A549 (cell line): ENCODE measurements at regions not wholly inside any gene's neighbourhood (a gene's known extent, or its start where the extent isn't known, plus 50 kb on each side); places are given as distances from the start of the nearest gene placed in this dataset.

Experiments
- CHD2 ChIP-seq: fragments of 150-350 bp; IDR thresholded peaks from 2 replicates; pipeline ENCODE4 v1.6.1; 2014; ENCODE audit warnings: low read length; ENCODE audit not compliant: partially characterized antibody
- CTCF ChIP-seq: fragments of >200 bp; sonication (Bioruptor Twin); formaldehyde crosslinking; IDR thresholded peaks from 3 replicates; pipeline ENCODE4 v1.5.1; 2016
- ELK1 ChIP-seq: fragments of 150-350 bp; IDR thresholded peaks from 2 replicates; pipeline ENCODE4 v1.6.1; 2014; ENCODE audit warnings: low read depth, mild to moderate bottlenecking, low read length
- EP300 ChIP-seq, 2 experiments: fragments of >200 bp; sonication (Bioruptor Twin); formaldehyde crosslinking; IDR thresholded peaks; 2 replicates in 1 of 2; 3 replicates in 1 of 2; pipeline ENCODE4 v1.6.1; 2016 to 2017
- JUN ChIP-seq, 2 experiments: fragments of >200 bp; sonication (Bioruptor Twin); formaldehyde crosslinking; IDR thresholded peaks; 2 replicates in 1 of 2; 3 replicates in 1 of 2; pipeline ENCODE4 v1.6.1; 2016 to 2017
- JUNB ChIP-seq: fragments of >200 bp; sonication (Bioruptor Twin); formaldehyde crosslinking; IDR thresholded peaks from 2 replicates; pipeline ENCODE4 v1.6.1; 2016
- MAZ ChIP-seq: fragments of 150-350 bp; IDR thresholded peaks from 2 replicates; pipeline ENCODE4 v1.6.1; 2014; ENCODE audit warnings: antibody characterized with exemption, low read depth, low read length, borderline replicate concordance
- POLR2A ChIP-seq: IDR thresholded peaks from 2 replicates; pipeline ENCODE4 v1.6.1; 2012; ENCODE audit warnings: mild to moderate bottlenecking, low read length
- POLR2AphosphoS2 ChIP-seq: conservative IDR thresholded peaks from 2 replicates; pipeline ENCODE4 v1.6.1; 2012; ENCODE audit warnings: low read length, improper control_type of control experiment, inconsistent platforms
- RARB ChIP-seq: fragments of 250-450 bp; sonication (Bioruptor Pico); IDR thresholded peaks from 2 replicates; pipeline ENCODE4 v1.8.0; 2021; ENCODE audit warnings: mild to moderate bottlenecking, moderate library complexity
- SMC3 ChIP-seq: fragments of >200 bp; sonication (Bioruptor Twin); formaldehyde crosslinking; IDR thresholded peaks from 3 replicates; pipeline ENCODE4 v1.6.1; 2018; ENCODE audit warnings: inconsistent platforms
- ZNF302 ChIP-seq: fragments of 250-450 bp; sonication (Bioruptor Pico); IDR thresholded peaks from 2 replicates; pipeline ENCODE4 v1.9.0; 2021; ENCODE audit warnings: inconsistent platforms, mild to moderate bottlenecking, moderate library complexity

- TF ChIP-seq EP300 (IDR thresholded peaks at IDR 0.05) (no peak), JUN (IDR thresholded peaks at IDR 0.05) (no peak), ELK1 (no peak), ZNF302 (CRISPR knock-in tag) (no peak), CTCF (no peak), POLR2A (no peak), JUNB (no peak), SMC3 (no peak), POLR2AphosphoS2 (no peak), MAZ (no peak), CHD2 (no peak), RARB (CRISPR knock-in tag) (no peak)
Measured at GRCh38 chr15:89391685-89392257, 57.1 kb upstream of the POLG start.
